ENCODE measurements at regions not wholly inside any gene's neighbourhood (a gene's known extent, or its start where the extent isn't known, plus 50 kb on each side); places are given as distances from the start of the nearest gene placed in this dataset.

DNA sequence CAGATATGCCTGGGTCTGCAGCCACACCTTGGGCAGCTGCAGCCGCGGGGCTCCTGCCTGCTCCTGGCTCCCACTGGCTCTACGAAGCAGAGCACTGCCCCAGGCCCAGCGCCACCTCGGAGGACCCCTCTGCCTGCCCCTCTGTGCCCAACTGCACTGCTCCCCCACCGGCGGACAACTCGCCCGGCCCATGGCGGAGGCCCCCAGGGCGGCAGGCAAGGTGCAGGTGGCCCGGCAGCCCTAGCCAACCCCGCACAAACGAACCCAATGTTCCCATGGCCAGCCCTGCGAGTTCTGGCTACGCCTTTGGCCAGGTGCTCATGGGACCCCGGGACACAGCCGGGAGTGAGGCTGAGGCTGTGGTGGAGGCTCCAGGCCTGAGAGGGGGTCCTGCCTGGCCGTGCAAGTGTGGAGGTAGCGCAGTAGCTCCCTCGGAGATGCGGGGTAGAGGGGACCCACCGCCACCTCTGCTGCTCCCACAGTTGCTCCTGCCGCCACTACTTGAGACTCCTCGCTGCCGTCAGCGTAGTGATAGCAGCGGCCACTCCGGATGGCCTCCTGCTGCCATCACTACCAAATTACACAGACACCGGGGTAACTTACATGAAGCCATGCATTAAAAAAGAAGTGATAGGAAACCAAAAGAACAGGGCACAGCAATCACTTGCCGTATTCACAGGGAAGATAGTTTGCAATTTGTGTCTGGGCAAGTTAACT lies 97.3 kb upstream of the SP4 start:
- Histone ChIP-seq H3K36me3 (ENCODE audit: low read depth, low read length) (no peaks in the 10 kb centered on the region), H3F3A (ENCODE audit: low read length, unreplicated experiment) (no peaks in the 10 kb centered on the region), H3K27ac (ENCODE audit: low read length) (no peak overlapping the region), H3K9ac (ENCODE audit: low read length) (no peak overlapping the region), H2AFZ (ENCODE audit: low read length) (no peak overlapping the region), H3K4me2 (ENCODE audit: low read length) (no peak overlapping the region), H3K4me3 (ENCODE audit: low read length) (no peak overlapping the region), H3K9me2 (replicated peaks; ENCODE audit: low read length) (no peaks in the 10 kb centered on the region), H3K9me3 (ENCODE audit: low read length) (no peaks in the 10 kb centered on the region), H3K27me3 (ENCODE audit: low read length) (peaks cover 10% of the 10 kb centered on the region), H3K4me1 (ENCODE audit: insufficient read depth, low read length) (no peaks in the 10 kb centered on the region), H3K79me2 (ENCODE audit: low read length) (no peaks in the 10 kb centered on the region), H4K20me1 (ENCODE audit: low read length) (no peaks in the 10 kb centered on the region)
- TF ChIP-seq, protein P1, sequence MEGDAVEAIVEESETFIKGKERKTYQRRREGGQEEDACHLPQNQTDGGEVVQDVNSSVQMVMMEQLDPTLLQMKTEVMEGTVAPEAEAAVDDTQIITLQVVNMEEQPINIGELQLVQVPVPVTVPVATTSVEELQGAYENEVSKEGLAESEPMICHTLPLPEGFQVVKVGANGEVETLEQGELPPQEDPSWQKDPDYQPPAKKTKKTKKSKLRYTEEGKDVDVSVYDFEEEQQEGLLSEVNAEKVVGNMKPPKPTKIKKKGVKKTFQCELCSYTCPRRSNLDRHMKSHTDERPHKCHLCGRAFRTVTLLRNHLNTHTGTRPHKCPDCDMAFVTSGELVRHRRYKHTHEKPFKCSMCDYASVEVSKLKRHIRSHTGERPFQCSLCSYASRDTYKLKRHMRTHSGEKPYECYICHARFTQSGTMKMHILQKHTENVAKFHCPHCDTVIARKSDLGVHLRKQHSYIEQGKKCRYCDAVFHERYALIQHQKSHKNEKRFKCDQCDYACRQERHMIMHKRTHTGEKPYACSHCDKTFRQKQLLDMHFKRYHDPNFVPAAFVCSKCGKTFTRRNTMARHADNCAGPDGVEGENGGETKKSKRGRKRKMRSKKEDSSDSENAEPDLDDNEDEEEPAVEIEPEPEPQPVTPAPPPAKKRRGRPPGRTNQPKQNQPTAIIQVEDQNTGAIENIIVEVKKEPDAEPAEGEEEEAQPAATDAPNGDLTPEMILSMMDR (conservative IDR thresholded peaks at IDR 0.05; ENCODE audit: low read depth, low read length): no peak
- TF ChIP-seq EZH2 (IDR thresholded peaks at IDR 0.05; ENCODE audit: low read length, unreplicated experiment) (no peak), EZH2phosphoT487 (IDR thresholded peaks at IDR 0.05; ENCODE audit: borderline replicate concordance, low read length) (no peak)
- no peak for ATAC-seq
- intact Hi-C loops (cut with micrococcal nuclease): no loop called here
- DNase-seq: no peak
- no TSS peak for BruUV-seq (replicated peaks)
- POLR2A ChIA-PET (ENCODE audit: unreplicated experiment): interaction anchor here (0.9 kb wide), 1 partner anchor 16 kb away, joined by 3 read pairs; no protein-coding TSS in a partner anchor
- CTCF ChIA-PET: no interaction called here

DNA sequence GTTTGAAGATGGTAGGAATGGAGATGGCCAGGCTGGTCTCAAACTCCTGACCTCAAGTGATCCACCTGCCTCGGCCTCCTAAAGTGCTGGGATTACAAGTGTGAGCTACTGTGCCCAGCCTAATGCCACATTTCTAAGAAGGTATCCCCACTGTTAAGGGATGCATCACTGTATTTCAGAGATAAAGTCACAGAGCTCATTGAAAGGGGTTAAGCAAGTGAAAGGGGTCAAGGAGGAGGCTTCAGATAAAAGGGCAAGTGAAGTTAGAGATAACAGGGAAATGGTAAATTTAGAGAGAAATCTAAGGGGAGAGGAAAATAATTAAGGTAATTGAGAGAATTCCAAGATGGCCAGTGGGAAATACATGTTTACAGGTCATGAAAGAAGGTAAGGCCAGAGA lies 93.0 kb upstream of the SP4 start:
- CTCF ChIA-PET: no interaction called here
- POLR2A ChIA-PET (ENCODE audit: unreplicated experiment): no interaction called here
- no peaks in the 10 kb centered on the region for H3K36me3 ChIP-seq (ENCODE audit: low read depth, low read length)
- TF ChIP-seq EZH2phosphoT487 (IDR thresholded peaks at IDR 0.05; ENCODE audit: borderline replicate concordance, low read length) (no peak), EZH2 (IDR thresholded peaks at IDR 0.05; ENCODE audit: low read length, unreplicated experiment) (no peak)
- TF ChIP-seq, protein P1 (conservative IDR thresholded peaks at IDR 0.05; ENCODE audit: low read depth, low read length): no peak
- DNase-seq: no peak
- BruUV-seq (replicated peaks): no TSS peak
- no peaks in the 10 kb centered on the region for H3K79me2 ChIP-seq (ENCODE audit: low read length)
- intact Hi-C loops (cut with micrococcal nuclease): no loop called here
- no peak overlapping the region for H3K9ac ChIP-seq (ENCODE audit: low read length)
- H3K9me3 ChIP-seq (ENCODE audit: low read length): no peaks in the 10 kb centered on the region
- H3K27me3 ChIP-seq (ENCODE audit: low read length): peaks cover 30% of the 10 kb centered on the region
- H3K9me2 ChIP-seq (replicated peaks; ENCODE audit: low read length): no peaks in the 10 kb centered on the region
- no peaks in the 10 kb centered on the region for H3K4me1 ChIP-seq (ENCODE audit: insufficient read depth, low read length)
- no peaks in the 10 kb centered on the region for H3F3A ChIP-seq (ENCODE audit: low read length, unreplicated experiment)
- ATAC-seq: no peak
- no peak overlapping the region for H3K4me3 ChIP-seq (ENCODE audit: low read length)
- no peaks in the 10 kb centered on the region for H4K20me1 ChIP-seq (ENCODE audit: low read length)
- H2AFZ ChIP-seq (ENCODE audit: low read length): no peak overlapping the region
- no peak overlapping the region for H3K27ac ChIP-seq (ENCODE audit: low read length)
- H3K4me2 ChIP-seq (ENCODE audit: low read length): no peak overlapping the region

DNA sequence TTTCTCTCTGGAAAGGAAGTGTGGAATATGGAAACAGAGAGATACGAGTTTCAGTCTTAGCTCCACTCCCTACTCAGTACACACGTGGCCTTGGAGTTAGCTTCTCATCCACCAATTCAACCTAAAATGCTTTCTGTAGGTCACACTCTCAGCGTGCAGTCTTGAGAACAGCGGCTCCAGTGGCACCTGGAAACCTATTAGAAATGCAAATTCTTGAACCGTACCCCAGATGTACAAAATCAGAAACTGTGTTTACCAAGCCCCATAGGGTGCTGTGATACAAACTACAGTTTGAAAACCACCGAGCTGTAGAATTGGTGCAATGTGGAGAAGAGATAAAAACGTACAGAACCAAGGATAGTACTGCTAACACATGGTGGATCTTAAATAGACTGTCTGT lies 91.1 kb upstream of the SP4 start:
- CTCF ChIA-PET: no interaction called here
- no peaks in the 10 kb centered on the region for H3K36me3 ChIP-seq (ENCODE audit: low read depth, low read length)

More for the DNA sequence above, 91.1 kb upstream of the SP4 start:
- Histone ChIP-seq H2AFZ (ENCODE audit: low read length) (no peak overlapping the region), H3F3A (ENCODE audit: low read length, unreplicated experiment) (no peaks in the 10 kb centered on the region), H3K9me3 (ENCODE audit: low read length) (no peaks in the 10 kb centered on the region), H3K9me2 (replicated peaks; ENCODE audit: low read length) (no peaks in the 10 kb centered on the region), H4K20me1 (ENCODE audit: low read length) (no peaks in the 10 kb centered on the region), H3K4me3 (ENCODE audit: low read length) (no peak overlapping the region), H3K79me2 (ENCODE audit: low read length) (no peaks in the 10 kb centered on the region), H3K4me1 (ENCODE audit: insufficient read depth, low read length) (no peaks in the 10 kb centered on the region), H3K27ac (ENCODE audit: low read length) (no peak overlapping the region), H3K4me2 (ENCODE audit: low read length) (no peak overlapping the region), H3K27me3 (ENCODE audit: low read length) (peaks cover 30% of the 10 kb centered on the region), H3K9ac (ENCODE audit: low read length) (no peak overlapping the region)
- POLR2A ChIA-PET (ENCODE audit: unreplicated experiment): no interaction called here
- TF ChIP-seq, protein P1 (conservative IDR thresholded peaks at IDR 0.05; ENCODE audit: low read depth, low read length): no peak
- TF ChIP-seq EZH2phosphoT487 (IDR thresholded peaks at IDR 0.05; ENCODE audit: borderline replicate concordance, low read length): no peak
- TF ChIP-seq EZH2 (IDR thresholded peaks at IDR 0.05; ENCODE audit: low read length, unreplicated experiment): no peak
- ATAC-seq (no peak), DNase-seq (no peak)
- intact Hi-C loops (cut with micrococcal nuclease): no loop called here
- no TSS peak for BruUV-seq (replicated peaks)
